Glutamatergic neuron (in vitro differentiated cells): ENCODE measurements at regions not wholly inside any gene's neighbourhood (a gene's known extent, or its start where the extent isn't known, plus 50 kb on each side); places are given as distances from the start of the nearest gene placed in this dataset.

ENCODE experiments used
- DNase-seq: peaks from one replicate; pipeline ENCODE4 v3.0.0; 2022
- H3K27ac Mint-ChIP-seq: one replicate; pipeline ENCODE4 v1.8.0; 2020; ENCODE audit warnings: mild to moderate bottlenecking, mixed read lengths, inconsistent platforms; ENCODE audit not compliant: unreplicated experiment
- H3K27me3 Mint-ChIP-seq: one replicate; pipeline ENCODE4 v1.8.0; 2020; ENCODE audit warnings: mild to moderate bottlenecking, moderate library complexity, mixed read lengths, inconsistent platforms; ENCODE audit not compliant: unreplicated experiment
- H3K36me3 Mint-ChIP-seq: one replicate; pipeline ENCODE4 v1.8.0; 2020; ENCODE audit warnings: mild to moderate bottlenecking, mixed read lengths, inconsistent platforms; ENCODE audit not compliant: unreplicated experiment
- H3K4me1 Mint-ChIP-seq: one replicate; pipeline ENCODE4 v1.8.0; 2020; ENCODE audit warnings: mild to moderate bottlenecking, low read depth, mixed read lengths, inconsistent platforms; ENCODE audit not compliant: unreplicated experiment
- H3K4me3 Mint-ChIP-seq: one replicate; pipeline ENCODE4 v1.8.0; 2020; ENCODE audit warnings: mild to moderate bottlenecking, mixed read lengths, inconsistent platforms; ENCODE audit not compliant: unreplicated experiment
- H3K9me3 Mint-ChIP-seq: one replicate; pipeline ENCODE4 v1.8.0; 2020; ENCODE audit warnings: mild to moderate bottlenecking, moderate library complexity, mixed read lengths, inconsistent platforms; ENCODE audit not compliant: unreplicated experiment
- TF ChIP-seq, protein P1 (sequence below): fragments of 200-600 bp; sonication (generic); IDR thresholded peaks from one replicate; pipeline ENCODE4 v1.5.0; 2021; ENCODE audit not compliant: partially characterized antibody, unreplicated experiment

DNA sequence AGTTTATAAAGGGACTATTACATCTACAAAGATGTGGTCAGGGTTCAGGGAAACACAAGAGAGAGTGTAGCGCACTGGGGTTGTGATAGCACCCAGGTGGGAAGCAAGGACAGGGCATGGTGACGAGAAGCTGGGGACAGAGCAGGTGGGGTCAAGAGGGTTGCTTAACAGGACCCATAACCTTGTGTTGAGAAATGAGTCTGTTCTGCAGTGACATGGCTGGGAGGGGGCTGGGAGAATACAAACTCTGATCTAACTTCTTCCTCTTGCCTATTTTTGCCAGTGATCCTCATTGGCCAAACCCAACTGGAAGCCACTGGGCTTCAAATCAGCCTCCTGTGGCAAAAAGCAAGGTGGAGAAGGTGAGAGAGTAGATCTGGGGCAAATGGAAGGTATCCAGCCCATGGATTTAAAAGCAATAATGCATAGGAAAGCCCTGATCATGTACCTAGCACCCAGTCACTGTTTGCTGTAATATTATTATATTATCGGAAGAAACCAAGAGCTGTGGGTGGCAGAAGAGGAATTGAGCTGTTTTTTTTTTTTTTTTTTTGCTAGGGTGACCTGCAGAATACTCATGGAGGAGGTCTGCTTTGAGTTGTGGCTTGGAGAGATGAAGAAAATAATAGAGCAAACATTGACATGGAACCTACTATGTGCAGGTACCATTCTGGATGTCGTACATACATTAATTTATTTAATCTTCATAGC, 76.9 kb upstream of the ZFHX3 start:
- no peaks in the 10 kb centered on the region for H3K4me1 Mint-ChIP-seq

DNA sequence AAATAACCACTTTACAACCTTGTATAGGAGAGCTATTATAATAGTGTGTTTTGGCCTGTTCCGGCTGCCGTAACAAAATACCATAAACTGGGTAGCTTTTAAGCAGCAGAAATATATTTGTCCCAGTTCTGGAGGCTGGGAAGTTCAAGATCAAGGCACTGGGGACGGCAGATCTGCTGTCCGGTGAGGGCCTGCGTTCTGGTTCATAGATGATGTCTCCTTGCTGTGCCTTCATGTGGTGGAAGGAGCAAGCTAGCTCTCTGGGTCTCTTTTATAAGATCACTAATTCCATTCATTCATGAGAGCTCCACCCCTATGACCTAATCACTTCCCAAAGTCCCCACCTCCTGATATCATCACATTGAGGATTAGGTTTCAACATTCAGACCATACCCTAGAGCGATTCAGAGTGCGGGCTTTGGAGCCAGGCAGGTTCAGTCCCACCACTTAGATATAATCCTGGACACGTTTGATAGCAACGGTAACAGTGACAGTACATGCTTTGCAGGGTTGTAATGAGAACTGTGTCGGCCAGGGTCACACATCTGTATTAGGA, 76.2 kb upstream of the ZFHX3 start:
- Mint-ChIP-seq H3K4me3 (no peak overlapping the region), H3K9me3 (no peaks in the 10 kb centered on the region), H3K36me3 (peaks cover 3% of the 10 kb centered on the region), H3K4me1 (no peaks in the 10 kb centered on the region), H3K27me3 (peaks cover 2% of the 10 kb centered on the region), H3K27ac (no peak overlapping the region)
- DNase-seq, result no peak
- TF ChIP-seq, protein P1, sequence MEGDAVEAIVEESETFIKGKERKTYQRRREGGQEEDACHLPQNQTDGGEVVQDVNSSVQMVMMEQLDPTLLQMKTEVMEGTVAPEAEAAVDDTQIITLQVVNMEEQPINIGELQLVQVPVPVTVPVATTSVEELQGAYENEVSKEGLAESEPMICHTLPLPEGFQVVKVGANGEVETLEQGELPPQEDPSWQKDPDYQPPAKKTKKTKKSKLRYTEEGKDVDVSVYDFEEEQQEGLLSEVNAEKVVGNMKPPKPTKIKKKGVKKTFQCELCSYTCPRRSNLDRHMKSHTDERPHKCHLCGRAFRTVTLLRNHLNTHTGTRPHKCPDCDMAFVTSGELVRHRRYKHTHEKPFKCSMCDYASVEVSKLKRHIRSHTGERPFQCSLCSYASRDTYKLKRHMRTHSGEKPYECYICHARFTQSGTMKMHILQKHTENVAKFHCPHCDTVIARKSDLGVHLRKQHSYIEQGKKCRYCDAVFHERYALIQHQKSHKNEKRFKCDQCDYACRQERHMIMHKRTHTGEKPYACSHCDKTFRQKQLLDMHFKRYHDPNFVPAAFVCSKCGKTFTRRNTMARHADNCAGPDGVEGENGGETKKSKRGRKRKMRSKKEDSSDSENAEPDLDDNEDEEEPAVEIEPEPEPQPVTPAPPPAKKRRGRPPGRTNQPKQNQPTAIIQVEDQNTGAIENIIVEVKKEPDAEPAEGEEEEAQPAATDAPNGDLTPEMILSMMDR, result no peak

More for the DNA sequence above, 76.9 kb upstream of the ZFHX3 start:
- no peak overlapping the region for H3K27ac Mint-ChIP-seq
- DNase-seq, result no peak
- H3K36me3 Mint-ChIP-seq, result peaks cover 3% of the 10 kb centered on the region
- TF ChIP-seq, protein P1, result no peak
- H3K27me3 Mint-ChIP-seq, result peaks cover 2% of the 10 kb centered on the region
- H3K9me3 Mint-ChIP-seq, result no peaks in the 10 kb centered on the region
- no peak overlapping the region for H3K4me3 Mint-ChIP-seq

DNA sequence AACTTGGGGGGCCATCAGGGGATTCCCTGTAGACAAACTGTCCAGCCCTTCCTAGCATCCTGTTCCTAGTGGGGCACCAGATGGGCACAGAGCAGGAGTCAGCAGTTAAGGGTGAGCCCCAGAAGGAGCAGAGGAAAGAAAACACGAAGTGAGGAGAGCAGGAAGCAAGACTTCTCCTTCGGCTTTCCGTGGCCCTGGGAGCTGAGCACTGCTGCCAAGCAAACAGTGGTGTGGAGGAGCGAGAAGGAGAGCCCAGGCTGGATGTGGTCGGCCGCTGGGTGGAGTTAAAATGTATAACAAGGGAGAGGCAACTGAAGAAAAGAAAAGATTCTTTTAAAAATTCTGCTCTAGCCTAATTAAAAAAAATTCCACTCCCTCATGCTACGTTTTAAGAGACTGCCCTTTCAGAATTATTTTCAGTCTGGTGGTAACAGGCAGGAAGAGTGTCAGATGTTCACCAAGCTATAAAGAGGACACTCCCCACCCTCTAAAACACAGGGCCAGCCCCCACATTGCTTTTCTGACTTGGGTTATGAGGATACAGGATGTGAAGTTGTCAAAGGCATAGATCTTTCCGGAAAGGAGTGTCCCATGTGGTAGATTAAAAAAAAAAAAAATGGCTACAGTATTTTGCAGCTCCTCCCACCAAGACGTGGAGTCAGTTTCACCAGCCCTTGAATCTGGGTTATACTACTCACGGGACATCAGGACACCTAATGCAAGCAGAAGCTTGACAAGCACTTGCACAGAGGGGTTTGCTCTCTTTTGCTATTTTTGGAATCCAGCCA, 74.9 kb upstream of the ZFHX3 start:
- Mint-ChIP-seq H3K9me3 (no peaks in the 10 kb centered on the region), H3K27ac (no peak overlapping the region), H3K4me3 (no peak overlapping the region), H3K4me1 (no peaks in the 10 kb centered on the region), H3K27me3 (peaks cover 2% of the 10 kb centered on the region), H3K36me3 (no peaks in the 10 kb centered on the region)
- no peak for DNase-seq
- TF ChIP-seq, protein P1, result no peak

DNA sequence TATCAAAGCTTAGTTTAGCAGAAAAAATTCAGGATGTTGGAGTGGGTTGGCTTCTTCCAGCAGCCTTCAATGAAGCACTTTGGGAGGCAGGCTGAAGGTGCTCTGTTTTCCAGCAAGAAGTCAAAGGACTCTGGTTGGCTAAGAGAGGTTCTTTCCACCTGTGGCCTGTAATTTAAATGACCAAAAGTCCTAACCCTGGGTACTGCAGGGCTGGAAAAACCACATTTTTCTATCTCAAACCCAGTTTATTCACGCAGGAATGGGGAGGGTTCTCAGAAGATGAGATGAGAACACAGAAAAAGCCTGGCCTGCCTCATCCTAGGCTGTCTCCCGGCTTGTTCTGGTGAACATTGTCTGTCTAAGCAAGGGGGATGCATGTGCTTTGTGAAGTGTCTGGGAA, 68.6 kb upstream of the ZFHX3 start:
- Mint-ChIP-seq H3K4me3 (no peak overlapping the region), H3K4me1 (no peaks in the 10 kb centered on the region), H3K27ac (no peak overlapping the region), H3K9me3 (peaks cover 2% of the 10 kb centered on the region), H3K27me3 (peaks cover 4% of the 10 kb centered on the region), H3K36me3 (no peaks in the 10 kb centered on the region)
- TF ChIP-seq, protein P1, result no peak
- DNase-seq, result no peak

DNA sequence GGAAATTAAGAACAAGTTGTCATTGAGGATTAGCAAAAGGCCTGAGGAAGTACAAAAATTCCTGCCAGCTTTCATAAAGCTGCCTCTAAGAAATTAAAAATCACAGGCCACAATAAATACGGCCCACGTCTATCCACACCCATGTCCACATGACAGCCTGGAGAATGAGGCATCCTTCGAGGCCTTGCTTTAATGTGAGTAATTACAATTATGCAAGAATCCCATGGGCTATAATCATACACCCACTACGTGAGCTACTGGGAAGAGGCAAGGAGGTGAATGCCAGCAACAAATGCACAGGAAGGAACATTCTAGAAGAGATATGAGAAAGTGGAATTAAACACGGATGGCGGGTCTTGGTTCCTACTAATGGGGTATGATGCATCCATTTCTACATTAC, 65.4 kb upstream of the ZFHX3 start:
- Mint-ChIP-seq H3K4me1 (no peaks in the 10 kb centered on the region), H3K4me3 (no peak overlapping the region), H3K36me3 (no peaks in the 10 kb centered on the region), H3K27ac (no peak overlapping the region), H3K9me3 (peaks cover 2% of the 10 kb centered on the region), H3K27me3 (peaks cover 4% of the 10 kb centered on the region)
- TF ChIP-seq, protein P1, result no peak
- DNase-seq, result no peak
